Panc1 (cell line): ENCODE measurements at regions not wholly inside any gene's neighbourhood (a gene's known extent, or its start where the extent isn't known, plus 50 kb on each side); places are given as distances from the start of the nearest gene placed in this dataset.

Experiments
- CTCF ChIP-seq: fragments of 450-650 bp; IDR thresholded peaks from 2 replicates; pipeline ENCODE4 v1.5.1; 2017; ENCODE audit warnings: mild to moderate bottlenecking
- POLR2AphosphoS5 ChIP-seq: IDR thresholded peaks from 2 replicates; pipeline ENCODE4 v1.6.1; 2012; ENCODE audit warnings: mild to moderate bottlenecking, low read depth, low read length, moderate library complexity
- TF ChIP-seq, protein P1 (sequence below), 2 experiments: IDR thresholded peaks; 2 replicates each; pipeline ENCODE4 v1.6.1; 2011 to 2012; ENCODE audit warnings: low read depth in 2 of 2, control low read depth in 1 of 2, low read length in 1 of 2, mild to moderate bottlenecking in 1 of 2, moderate library complexity in 1 of 2; ENCODE audit not compliant: insufficient read depth in 1 of 2

DNA sequence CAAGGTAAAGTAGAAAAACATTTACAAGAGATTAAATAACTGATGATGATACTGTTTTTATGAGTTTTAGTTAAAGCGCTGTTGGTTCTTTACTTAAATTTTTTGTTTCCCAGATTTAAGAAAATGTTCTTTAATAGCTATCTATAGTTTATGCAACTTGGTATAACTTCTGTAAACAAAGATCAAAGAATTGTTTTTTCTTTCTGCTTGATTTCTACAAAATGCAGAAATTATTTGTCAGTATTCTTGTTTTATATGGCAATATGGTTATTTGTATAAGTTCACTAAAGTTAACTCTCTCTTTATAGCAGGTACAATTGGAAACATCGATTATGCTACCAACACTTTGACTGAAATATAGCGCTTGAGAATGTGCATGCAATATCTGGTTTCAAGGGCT, 2465.1 kb upstream of the PCDH20 start:
- TF ChIP-seq, protein P1, sequence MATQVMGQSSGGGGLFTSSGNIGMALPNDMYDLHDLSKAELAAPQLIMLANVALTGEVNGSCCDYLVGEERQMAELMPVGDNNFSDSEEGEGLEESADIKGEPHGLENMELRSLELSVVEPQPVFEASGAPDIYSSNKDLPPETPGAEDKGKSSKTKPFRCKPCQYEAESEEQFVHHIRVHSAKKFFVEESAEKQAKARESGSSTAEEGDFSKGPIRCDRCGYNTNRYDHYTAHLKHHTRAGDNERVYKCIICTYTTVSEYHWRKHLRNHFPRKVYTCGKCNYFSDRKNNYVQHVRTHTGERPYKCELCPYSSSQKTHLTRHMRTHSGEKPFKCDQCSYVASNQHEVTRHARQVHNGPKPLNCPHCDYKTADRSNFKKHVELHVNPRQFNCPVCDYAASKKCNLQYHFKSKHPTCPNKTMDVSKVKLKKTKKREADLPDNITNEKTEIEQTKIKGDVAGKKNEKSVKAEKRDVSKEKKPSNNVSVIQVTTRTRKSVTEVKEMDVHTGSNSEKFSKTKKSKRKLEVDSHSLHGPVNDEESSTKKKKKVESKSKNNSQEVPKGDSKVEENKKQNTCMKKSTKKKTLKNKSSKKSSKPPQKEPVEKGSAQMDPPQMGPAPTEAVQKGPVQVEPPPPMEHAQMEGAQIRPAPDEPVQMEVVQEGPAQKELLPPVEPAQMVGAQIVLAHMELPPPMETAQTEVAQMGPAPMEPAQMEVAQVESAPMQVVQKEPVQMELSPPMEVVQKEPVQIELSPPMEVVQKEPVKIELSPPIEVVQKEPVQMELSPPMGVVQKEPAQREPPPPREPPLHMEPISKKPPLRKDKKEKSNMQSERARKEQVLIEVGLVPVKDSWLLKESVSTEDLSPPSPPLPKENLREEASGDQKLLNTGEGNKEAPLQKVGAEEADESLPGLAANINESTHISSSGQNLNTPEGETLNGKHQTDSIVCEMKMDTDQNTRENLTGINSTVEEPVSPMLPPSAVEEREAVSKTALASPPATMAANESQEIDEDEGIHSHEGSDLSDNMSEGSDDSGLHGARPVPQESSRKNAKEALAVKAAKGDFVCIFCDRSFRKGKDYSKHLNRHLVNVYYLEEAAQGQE (IDR thresholded peaks at IDR 0.05; ENCODE audit: insufficient read depth in 1 of 2, low read depth in 2 of 2, low read length in 1 of 2), result no peak
- no peak for TF ChIP-seq CTCF
- TF ChIP-seq POLR2AphosphoS5, result no peak
